Keratinocyte (primary cell): ENCODE measurements at regions not wholly inside any gene's neighbourhood (a gene's known extent, or its start where the extent isn't known, plus 50 kb on each side); places are given as distances from the start of the nearest gene placed in this dataset.
"Not testable (repeated sequence)": the region's sequence is repeated elsewhere in the genome, so short reads cannot be mapped to it uniquely, and the experiment has no call there.

ENCODE experiments used
- DNase-seq: peaks from one replicate; pipeline ENCODE4 v3.0.0-alpha.2; 2011; ENCODE audit warnings: low read depth, missing footprints, low spot score
- FAIRE-seq: peaks from 2 replicates; lab custom pipeline; 2011; peaks lifted over from hg19 to GRCh38; lab: Jason Lieb, UNC
- H2AFZ ChIP-seq: 2 replicates; pipeline ENCODE4 v1.6.0; 2012; ENCODE audit warnings: low read length, control low read depth, inconsistent platforms; ENCODE audit not compliant: control insufficient read depth
- H3K27ac ChIP-seq: 2 replicates; pipeline ENCODE4 v1.5.1; 2011; ENCODE audit warnings: low read length; ENCODE audit not compliant: control insufficient read depth, insufficient read depth
- H3K27me3 ChIP-seq: 3 replicates; pipeline ENCODE4 v1.6.0; 2011; ENCODE audit warnings: low read length; ENCODE audit not compliant: control insufficient read depth, insufficient read depth; ENCODE audit errors: extremely low read depth
- H3K36me3 ChIP-seq, 2 experiments: 2 replicates in 1 of 2; 3 replicates in 1 of 2; pipeline ENCODE4 v1.5.1; 2011; ENCODE audit warnings: low read length in 2 of 2, mild to moderate bottlenecking in 1 of 2; ENCODE audit not compliant: control insufficient read depth in 2 of 2, insufficient read depth in 2 of 2; ENCODE audit errors: extremely low read depth in 1 of 2
- H3K4me1 ChIP-seq: 3 replicates; pipeline ENCODE4 v1.5.1; 2011; ENCODE audit warnings: low read length; ENCODE audit not compliant: control insufficient read depth, insufficient read depth; ENCODE audit errors: extremely low read depth
- H3K4me2 ChIP-seq: 3 replicates; pipeline ENCODE4 v1.6.0; 2011; ENCODE audit warnings: low read depth, low read length; ENCODE audit not compliant: control insufficient read depth, insufficient read depth; ENCODE audit errors: extremely low read depth
- H3K4me3 ChIP-seq, 3 experiments: fragments of 200-600 bp in 1 of 3; sonication (generic) in 1 of 3; 2 replicates in 2 of 3; 3 replicates in 1 of 3; pipeline ENCODE4 v1.5.1; 2011 to 2016; ENCODE audit warnings: low read length in 3 of 3, mild to moderate bottlenecking in 3 of 3, control low read depth in 2 of 3, inconsistent platforms in 1 of 3, low read depth in 1 of 3, mixed read lengths in 1 of 3, mixed run types in 1 of 3, moderate library complexity in 1 of 3; ENCODE audit not compliant: control insufficient read depth in 2 of 3, insufficient read depth in 2 of 3; ENCODE audit errors: extremely low read depth in 1 of 3
- H3K79me2 ChIP-seq: 2 replicates; pipeline ENCODE4 v1.6.0; 2012; ENCODE audit warnings: low read length; ENCODE audit not compliant: control insufficient read depth, insufficient read depth
- H3K9ac ChIP-seq: 3 replicates; pipeline ENCODE4 v1.6.0; 2011; ENCODE audit warnings: low read length; ENCODE audit not compliant: control insufficient read depth, insufficient read depth; ENCODE audit errors: extremely low read depth
- H3K9me1 ChIP-seq: 3 replicates; pipeline ENCODE4 v1.6.0; 2011; ENCODE audit warnings: low read length; ENCODE audit not compliant: control insufficient read depth, insufficient read depth; ENCODE audit errors: extremely low read depth
- H3K9me3 ChIP-seq: 2 replicates; pipeline ENCODE4 v1.5.1; 2012; ENCODE audit warnings: low read depth, low read length; ENCODE audit not compliant: control insufficient read depth
- H4K20me1 ChIP-seq: 3 replicates; pipeline ENCODE4 v1.6.0; 2011; ENCODE audit warnings: low read length; ENCODE audit not compliant: control insufficient read depth, insufficient read depth; ENCODE audit errors: extremely low read depth
- CTCF ChIP-seq, 3 experiments: IDR thresholded peaks in 1 of 3; conservative IDR thresholded peaks in 1 of 3; optimal IDR thresholded peaks in 1 of 3; 2 replicates in 2 of 3; 3 replicates in 1 of 3; pipeline versions ENCODE3 to v1.5.1; 2011; ENCODE audit warnings: low read length in 3 of 3, mild to moderate bottlenecking in 3 of 3, moderate library complexity in 2 of 3, control low read depth in 1 of 3, inconsistent platforms in 1 of 3; ENCODE audit not compliant: insufficient read depth in 2 of 3; ENCODE audit errors: extremely low read depth in 1 of 3
- EZH2 ChIP-seq: IDR thresholded peaks from one replicate; pipeline ENCODE4 v1.6.1; 2012; ENCODE audit warnings: inconsistent platforms, mild to moderate bottlenecking, low read length, moderate library complexity
- dilution Hi-C: fragments of 300-500 bp; cut with MboI; formaldehyde crosslinking; loops from one replicate; pipeline ENCODE4 v1.7.0; 2020; ENCODE audit warnings: low sequenced_read_pairs; ENCODE audit not compliant: extremely low pct_ligation_motif_present

DNA sequence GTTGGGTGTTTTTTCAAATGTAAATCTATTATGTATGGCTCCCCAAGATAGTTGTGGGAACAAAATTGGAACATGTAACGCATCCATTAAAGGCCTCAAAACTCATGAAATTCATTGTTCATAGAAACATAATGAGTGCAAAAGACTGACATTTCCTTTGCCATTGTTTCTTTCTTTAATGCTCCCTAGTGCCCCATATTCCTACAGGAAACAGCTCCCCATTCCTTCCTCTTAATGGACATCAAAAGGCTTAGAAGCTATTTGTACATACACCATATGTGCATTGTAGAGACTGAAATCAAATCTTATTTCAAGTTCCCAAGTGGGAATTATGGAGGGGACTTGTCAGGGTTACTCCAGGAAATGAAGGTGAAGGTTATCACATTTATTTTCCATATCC, 139.1 kb downstream of the AHR start:
- no peaks in the 10 kb centered on the region for H3K79me2 ChIP-seq
- H3K27ac ChIP-seq = no peak overlapping the region
- no peak for FAIRE-seq
- H3K36me3 ChIP-seq = no peaks in the 10 kb centered on the region
- dilution Hi-C loops = no loop called here
- H3K4me3 ChIP-seq = no peak overlapping the region
- no peak overlapping the region for H3K4me2 ChIP-seq
- H3K27me3 ChIP-seq = no peaks in the 10 kb centered on the region
- no peak overlapping the region for H3K9ac ChIP-seq
- DNase-seq = no peak
- no peaks in the 10 kb centered on the region for H3K9me3 ChIP-seq
- no peak overlapping the region for H2AFZ ChIP-seq
- no peaks in the 10 kb centered on the region for H3K9me1 ChIP-seq
- TF ChIP-seq EZH2 (no peak), CTCF (optimal IDR thresholded peaks at IDR 0.05 in 1 of 3, IDR thresholded peaks at IDR 0.05 in 1 of 3, conservative IDR thresholded peaks at IDR 0.05 in 1 of 3; ENCODE audit: extremely low read depth in 1 of 3, insufficient read depth in 2 of 3, low read length in 3 of 3) (no peak)
- H3K4me1 ChIP-seq = peaks cover 9% of the 10 kb centered on the region
- H4K20me1 ChIP-seq = no peaks in the 10 kb centered on the region

DNA sequence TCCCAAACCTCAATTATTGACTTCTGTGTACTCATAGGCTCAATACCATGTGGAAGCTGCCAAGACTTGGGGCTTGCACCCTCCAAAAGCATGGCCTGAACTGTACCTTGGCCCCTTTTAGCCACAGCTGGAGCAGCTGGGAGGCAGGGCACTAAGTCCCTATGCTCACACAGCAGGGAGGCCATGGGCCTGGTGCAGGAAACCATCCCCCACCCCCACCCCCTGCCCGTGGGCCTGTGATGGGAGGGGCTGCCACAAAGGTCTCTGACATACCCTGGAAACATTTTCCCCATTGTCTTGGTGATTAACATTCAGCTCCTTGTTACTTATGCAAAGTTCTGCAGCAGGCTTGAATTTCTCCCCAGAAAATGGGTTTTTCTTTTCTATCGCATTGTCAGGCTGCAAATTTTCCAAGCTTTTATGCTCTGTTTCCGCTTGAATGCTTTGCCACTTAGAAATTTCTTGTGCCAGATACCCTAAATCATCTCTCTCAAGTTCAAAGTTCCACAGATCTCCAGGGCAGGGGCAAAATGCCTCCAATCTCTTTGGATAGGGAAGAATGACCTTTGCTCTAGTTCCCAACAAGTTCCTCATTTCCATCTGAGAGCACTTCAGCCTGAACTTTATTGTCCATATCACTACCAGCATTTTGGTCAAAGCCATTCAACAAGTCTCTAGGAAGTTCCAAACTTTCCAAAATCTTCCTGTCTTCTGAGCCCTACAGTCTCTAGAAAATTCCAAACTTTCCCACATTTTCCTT, 141.8 kb downstream of the AHR start:
- H2AFZ ChIP-seq, H4K20me1 ChIP-seq, H3K4me2 ChIP-seq, H3K27ac ChIP-seq, DNase-seq, H3K4me3 ChIP-seq, H3K27me3 ChIP-seq, FAIRE-seq, H3K9me1 ChIP-seq, H3K9ac ChIP-seq, H3K79me2 ChIP-seq, H3K36me3 ChIP-seq, dilution Hi-C loops, H3K9me3 ChIP-seq: not testable (repeated sequence)
- peaks cover 11% of the 10 kb centered on the region for H3K4me1 ChIP-seq

GRCh38 chr7:17440831-17441230, 142.4 kb downstream of the AHR start:
- H3K4me3 ChIP-seq = no peak overlapping the region
- FAIRE-seq (no peak), DNase-seq (no peak)
- no peaks in the 10 kb centered on the region for H4K20me1 ChIP-seq
- TF ChIP-seq CTCF (optimal IDR thresholded peaks at IDR 0.05 in 1 of 3, IDR thresholded peaks at IDR 0.05 in 1 of 3, conservative IDR thresholded peaks at IDR 0.05 in 1 of 3; ENCODE audit: extremely low read depth in 1 of 3, insufficient read depth in 2 of 3, low read length in 3 of 3) (no peak), EZH2 (no peak)
- H3K4me2 ChIP-seq = no peak overlapping the region
- H3K4me1 ChIP-seq = peaks cover 11% of the 10 kb centered on the region
- dilution Hi-C loops = no loop called here
- H3K9ac ChIP-seq = no peak overlapping the region
- H3K36me3 ChIP-seq = no peaks in the 10 kb centered on the region
- no peak overlapping the region for H3K27ac ChIP-seq
- no peaks in the 10 kb centered on the region for H3K9me1 ChIP-seq
- no peaks in the 10 kb centered on the region for H3K27me3 ChIP-seq
- no peak overlapping the region for H2AFZ ChIP-seq
- no peaks in the 10 kb centered on the region for H3K9me3 ChIP-seq
- H3K79me2 ChIP-seq = no peaks in the 10 kb centered on the region
